ENCODE measurements at regions not wholly inside any gene's neighbourhood (a gene's known extent, or its start where the extent isn't known, plus 50 kb on each side); places are given as distances from the start of the nearest gene placed in this dataset.

GRCh38 chr10:128940081-128940480 is 527.0 kb upstream of the MGMT start:
- Histone ChIP-seq H3K14ac (ENCODE audit: low read length) (no peak overlapping the region), H3K79me1 (ENCODE audit: low read depth, low read length) (no peaks in the 10 kb centered on the region), H3K36me3 (replicated peaks in 1 of 2; ENCODE audit: control insufficient read depth in 2 of 2, insufficient read depth in 2 of 2, low read length in 2 of 2) (no peaks in the 10 kb centered on the region), H2BK5ac (ENCODE audit: low read length) (no peak overlapping the region), H3K9me3 (replicated peaks in 1 of 2; ENCODE audit: control insufficient read depth in 2 of 2, insufficient read depth in 1 of 2, low read depth in 1 of 2, low read length in 2 of 2) (peaks cover 0 to 2% of the 10 kb centered on the region in 2 donors), H2AK5ac (ENCODE audit: low read depth, low read length) (no peak overlapping the region), H3K9ac (ENCODE audit: low read depth, low read length, poor library complexity) (no peak overlapping the region), H4K8ac (ENCODE audit: low read depth, low read length) (no peak overlapping the region), H3K4me1 (ENCODE audit: control insufficient read depth in 2 of 2, insufficient read depth in 1 of 2, low read depth in 1 of 2, low read length in 2 of 2) (peaks cover 0 to 1% of the 10 kb centered on the region in 2 donors), H2BK15ac (ENCODE audit: low read length) (no peak overlapping the region), H2BK12ac (ENCODE audit: low read length) (no peak overlapping the region), H2AFZ (ENCODE audit: low read length) (no peak overlapping the region), H3K23ac (ENCODE audit: low read depth, low read length, poor library complexity) (no peak overlapping the region), H3K4me2 (ENCODE audit: insufficient read depth, low read length, poor library complexity, severe bottlenecking) (no peak overlapping the region), H4K91ac (ENCODE audit: low read depth, low read length, poor library complexity) (no peak overlapping the region), H3K27ac (replicated peaks; ENCODE audit: low read length) (no peak overlapping the region), H2BK120ac (ENCODE audit: low read depth, low read length) (no peak overlapping the region), H3K4ac (ENCODE audit: low read length) (no peak overlapping the region), H3K27me3 (ENCODE audit: control insufficient read depth in 3 of 3, insufficient read depth in 3 of 3, low read depth in 1 of 3, low read length in 3 of 3) (no peaks in the 10 kb centered on the region), H3K18ac (ENCODE audit: low read length) (no peak overlapping the region), H3K4me3 (ENCODE audit: low read length in 2 of 2) (no peak overlapping the region)
- WGBS, 2 donors (ENCODE audit: extremely low coverage in 2 of 2, insufficient read length in 2 of 2, insufficient replicate concordance in 1 of 2) = no CpG with 5 or more reads among the region's 5 CpGs
- no peak for DNase-seq (ENCODE audit: low spot score)

GRCh38 chr10:128943111-128943510 is 523.9 kb upstream of the MGMT start:
- Histone ChIP-seq H4K91ac (ENCODE audit: low read depth, low read length, poor library complexity) (no peak overlapping the region), H2BK12ac (ENCODE audit: low read length) (no peak overlapping the region), H3K4me3 (ENCODE audit: low read length in 2 of 2) (no peak overlapping the region), H3K36me3 (replicated peaks in 1 of 2; ENCODE audit: control insufficient read depth in 2 of 2, insufficient read depth in 2 of 2, low read length in 2 of 2) (no peaks in the 10 kb centered on the region), H3K27ac (replicated peaks; ENCODE audit: low read length) (no peak overlapping the region), H2AK5ac (ENCODE audit: low read depth, low read length) (no peak overlapping the region), H3K9me3 (replicated peaks in 1 of 2; ENCODE audit: control insufficient read depth in 2 of 2, insufficient read depth in 1 of 2, low read depth in 1 of 2, low read length in 2 of 2) (peaks cover 0 to 2% of the 10 kb centered on the region in 2 donors), H4K8ac (ENCODE audit: low read depth, low read length) (no peak overlapping the region), H3K4me1 (ENCODE audit: control insufficient read depth in 2 of 2, insufficient read depth in 1 of 2, low read depth in 1 of 2, low read length in 2 of 2) (peaks cover 0 to 1% of the 10 kb centered on the region in 2 donors), H3K79me1 (ENCODE audit: low read depth, low read length) (no peaks in the 10 kb centered on the region), H2BK5ac (ENCODE audit: low read length) (no peak overlapping the region), H3K14ac (ENCODE audit: low read length) (no peak overlapping the region), H3K4ac (ENCODE audit: low read length) (no peak overlapping the region), H3K4me2 (ENCODE audit: insufficient read depth, low read length, poor library complexity, severe bottlenecking) (no peak overlapping the region), H3K27me3 (ENCODE audit: control insufficient read depth in 3 of 3, insufficient read depth in 3 of 3, low read depth in 1 of 3, low read length in 3 of 3) (no peaks in the 10 kb centered on the region), H3K9ac (ENCODE audit: low read depth, low read length, poor library complexity) (no peak overlapping the region), H3K23ac (ENCODE audit: low read depth, low read length, poor library complexity) (no peak overlapping the region), H2AFZ (ENCODE audit: low read length) (no peak overlapping the region), H3K18ac (ENCODE audit: low read length) (no peak overlapping the region), H2BK15ac (ENCODE audit: low read length) (no peak overlapping the region), H2BK120ac (ENCODE audit: low read depth, low read length) (no peak overlapping the region)
- WGBS, 2 donors (ENCODE audit: extremely low coverage in 2 of 2, insufficient read length in 2 of 2, insufficient replicate concordance in 1 of 2) = no CpG with 5 or more reads among the region's 6 CpGs
- DNase-seq (ENCODE audit: low spot score) = no peak

GRCh38 chr10:128945398-128945797 is 521.6 kb upstream of the MGMT start:
- Histone ChIP-seq H3K4me2 (ENCODE audit: insufficient read depth, low read length, poor library complexity, severe bottlenecking) (no peak overlapping the region), H3K4me3 (ENCODE audit: low read length in 2 of 2) (no peak overlapping the region)

GRCh38 chr10:128950159-128950915 is 516.7 kb upstream of the MGMT start:
- no peaks in the 10 kb centered on the region for H3K9me3 ChIP-seq (replicated peaks in 1 of 2; ENCODE audit: control insufficient read depth in 2 of 2, insufficient read depth in 1 of 2, low read depth in 1 of 2, low read length in 2 of 2)
- H3K4me1 ChIP-seq (ENCODE audit: control insufficient read depth in 2 of 2, insufficient read depth in 1 of 2, low read depth in 1 of 2, low read length in 2 of 2) = peaks cover 0 to 2% of the 10 kb centered on the region in 2 donors
- H2BK5ac ChIP-seq (ENCODE audit: low read length) = no peak overlapping the region
- WGBS, 2 donors (ENCODE audit: extremely low coverage in 2 of 2, insufficient read length in 2 of 2, insufficient replicate concordance in 1 of 2) = no CpG with 5 or more reads among the region's 18 CpGs
- H2BK120ac ChIP-seq (ENCODE audit: low read depth, low read length) = no peak overlapping the region
- H2BK12ac ChIP-seq (ENCODE audit: low read length) = no peak overlapping the region
- peak overlapping the region; percentile 26 for H3K23ac ChIP-seq (ENCODE audit: low read depth, low read length, poor library complexity)
- no peak overlapping the region for H3K9ac ChIP-seq (ENCODE audit: low read depth, low read length, poor library complexity)
- H3K36me3 ChIP-seq (replicated peaks in 1 of 2; ENCODE audit: control insufficient read depth in 2 of 2, insufficient read depth in 2 of 2, low read length in 2 of 2) = no peaks in the 10 kb centered on the region
- no peaks in the 10 kb centered on the region for H3K27me3 ChIP-seq (ENCODE audit: control insufficient read depth in 3 of 3, insufficient read depth in 3 of 3, low read depth in 1 of 3, low read length in 3 of 3)
- H3K4me2 ChIP-seq (ENCODE audit: insufficient read depth, low read length, poor library complexity, severe bottlenecking) = no peak overlapping the region
- H3K4me3 ChIP-seq (ENCODE audit: low read length in 2 of 2) = no peak overlapping the region
- no peak overlapping the region for H4K91ac ChIP-seq (ENCODE audit: low read depth, low read length, poor library complexity)
- peak overlapping the region; percentile 6 for H3K18ac ChIP-seq (ENCODE audit: low read length)
- H3K27ac ChIP-seq (replicated peaks; ENCODE audit: low read length) = no peak overlapping the region
- H2BK15ac ChIP-seq (ENCODE audit: low read length) = no peak overlapping the region
- H3K79me1 ChIP-seq (ENCODE audit: low read depth, low read length) = no peaks in the 10 kb centered on the region
- H3K4ac ChIP-seq (ENCODE audit: low read length) = no peak overlapping the region
- DNase-seq (ENCODE audit: low spot score) = no peak
- H2AK5ac ChIP-seq (ENCODE audit: low read depth, low read length) = no peak overlapping the region
- H3K14ac ChIP-seq (ENCODE audit: low read length) = no peak overlapping the region
- no peak overlapping the region for H2AFZ ChIP-seq (ENCODE audit: low read length)
- no peak overlapping the region for H4K8ac ChIP-seq (ENCODE audit: low read depth, low read length)

More at GRCh38 chr10:128945398-128945797, 521.6 kb upstream of the MGMT start:
- Histone ChIP-seq H3K18ac (ENCODE audit: low read length) (no peak overlapping the region), H3K36me3 (replicated peaks in 1 of 2; ENCODE audit: control insufficient read depth in 2 of 2, insufficient read depth in 2 of 2, low read length in 2 of 2) (no peaks in the 10 kb centered on the region), H3K9ac (ENCODE audit: low read depth, low read length, poor library complexity) (no peak overlapping the region), H2BK15ac (ENCODE audit: low read length) (no peak overlapping the region), H2AFZ (ENCODE audit: low read length) (no peak overlapping the region), H4K91ac (ENCODE audit: low read depth, low read length, poor library complexity) (no peak overlapping the region), H2BK12ac (ENCODE audit: low read length) (no peak overlapping the region), H3K4me1 (ENCODE audit: control insufficient read depth in 2 of 2, insufficient read depth in 1 of 2, low read depth in 1 of 2, low read length in 2 of 2) (peaks cover 0 to 1% of the 10 kb centered on the region in 2 donors), H2BK5ac (ENCODE audit: low read length) (no peak overlapping the region), H4K8ac (ENCODE audit: low read depth, low read length) (no peak overlapping the region), H3K27me3 (ENCODE audit: control insufficient read depth in 3 of 3, insufficient read depth in 3 of 3, low read depth in 1 of 3, low read length in 3 of 3) (no peaks in the 10 kb centered on the region), H3K27ac (replicated peaks; ENCODE audit: low read length) (no peak overlapping the region), H3K79me1 (ENCODE audit: low read depth, low read length) (no peaks in the 10 kb centered on the region), H3K9me3 (replicated peaks in 1 of 2; ENCODE audit: control insufficient read depth in 2 of 2, insufficient read depth in 1 of 2, low read depth in 1 of 2, low read length in 2 of 2) (peaks cover 0 to 2% of the 10 kb centered on the region in 2 donors), H2BK120ac (ENCODE audit: low read depth, low read length) (no peak overlapping the region), H3K14ac (ENCODE audit: low read length) (no peak overlapping the region), H2AK5ac (ENCODE audit: low read depth, low read length) (no peak overlapping the region), H3K23ac (ENCODE audit: low read depth, low read length, poor library complexity) (no peak overlapping the region), H3K4ac (ENCODE audit: low read length) (no peak overlapping the region)
- no peak for DNase-seq (ENCODE audit: low spot score)
- WGBS, 2 donors (ENCODE audit: extremely low coverage in 2 of 2, insufficient read length in 2 of 2, insufficient replicate concordance in 1 of 2) = no CpG with 5 or more reads among the region's 7 CpGs

Data from neuronal stem cell (in vitro differentiated cells).